Gastrocnemius medialis (tissue), 4 donors: ENCODE measurements at regions not wholly inside any gene's neighbourhood (a gene's known extent, or its start where the extent isn't known, plus 50 kb on each side); places are given as distances from the start of the nearest gene placed in this dataset.

Source experiments
- POLR2A ChIP-seq, 2 donors: fragments of 450-650 bp; IDR thresholded peaks; one replicate each; pipeline ENCODE4 v1.6.1; 2017; ENCODE audit warnings: antibody characterized with exemption in 2 of 2, mild to moderate bottlenecking in 2 of 2, moderate library complexity in 2 of 2
- TF ChIP-seq, protein P1 (sequence below), 5 experiments: fragments of 450-650 bp in 3 of 5; fragments of 200-600 bp in 2 of 5; sonication (generic) in 2 of 5; IDR thresholded peaks in 4 of 5; conservative IDR thresholded peaks in 1 of 5; 1 replicate in 4 of 5; 2 replicates in 1 of 5; pipeline ENCODE4 v1.5.1; 2016 to 2019; ENCODE audit warnings: antibody characterized with exemption in 5 of 5, mild to moderate bottlenecking in 3 of 5, moderate library complexity in 3 of 5

DNA sequence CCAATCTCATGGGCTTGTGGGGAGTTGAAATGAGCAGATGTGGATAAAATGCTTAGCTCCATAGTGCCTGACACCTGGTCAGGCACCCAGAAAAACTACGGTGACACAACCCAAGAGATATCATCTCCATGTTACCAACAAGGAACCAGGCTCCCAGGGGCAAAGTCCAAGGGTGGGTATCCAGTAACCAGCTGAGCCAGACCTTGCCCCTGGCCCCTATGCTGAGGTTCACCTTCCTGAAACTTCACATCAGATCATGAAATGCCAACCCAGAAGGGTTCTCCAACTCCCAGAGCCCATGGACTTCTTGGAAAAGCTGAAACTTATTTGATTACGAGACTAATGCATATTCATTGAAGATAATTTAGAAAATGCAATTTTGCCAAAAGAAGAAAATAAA lies 141.8 kb upstream of the KCNG1 start:
- TF ChIP-seq, protein P1, sequence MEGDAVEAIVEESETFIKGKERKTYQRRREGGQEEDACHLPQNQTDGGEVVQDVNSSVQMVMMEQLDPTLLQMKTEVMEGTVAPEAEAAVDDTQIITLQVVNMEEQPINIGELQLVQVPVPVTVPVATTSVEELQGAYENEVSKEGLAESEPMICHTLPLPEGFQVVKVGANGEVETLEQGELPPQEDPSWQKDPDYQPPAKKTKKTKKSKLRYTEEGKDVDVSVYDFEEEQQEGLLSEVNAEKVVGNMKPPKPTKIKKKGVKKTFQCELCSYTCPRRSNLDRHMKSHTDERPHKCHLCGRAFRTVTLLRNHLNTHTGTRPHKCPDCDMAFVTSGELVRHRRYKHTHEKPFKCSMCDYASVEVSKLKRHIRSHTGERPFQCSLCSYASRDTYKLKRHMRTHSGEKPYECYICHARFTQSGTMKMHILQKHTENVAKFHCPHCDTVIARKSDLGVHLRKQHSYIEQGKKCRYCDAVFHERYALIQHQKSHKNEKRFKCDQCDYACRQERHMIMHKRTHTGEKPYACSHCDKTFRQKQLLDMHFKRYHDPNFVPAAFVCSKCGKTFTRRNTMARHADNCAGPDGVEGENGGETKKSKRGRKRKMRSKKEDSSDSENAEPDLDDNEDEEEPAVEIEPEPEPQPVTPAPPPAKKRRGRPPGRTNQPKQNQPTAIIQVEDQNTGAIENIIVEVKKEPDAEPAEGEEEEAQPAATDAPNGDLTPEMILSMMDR (IDR thresholded peaks at IDR 0.05 in 4 of 5, conservative IDR thresholded peaks at IDR 0.05 in 1 of 5), result no peak
- no peak for TF ChIP-seq POLR2A (IDR thresholded peaks at IDR 0.05)
